AG20443 (cell line): ENCODE measurements at regions not wholly inside any gene's neighbourhood (a gene's known extent, or its start where the extent isn't known, plus 50 kb on each side); places are given as distances from the start of the nearest gene placed in this dataset.

Experiments used
- DNase-seq: peaks from one replicate; pipeline ENCODE4 v3.0.0; 2012; ENCODE audit warnings: low spot score, mixed read lengths

GRCh38 chr2:226680719-226681118 is 118.9 kb downstream of the IRS1 start:
- no peak for DNase-seq

GRCh38 chr2:226679389-226680065 is 120.1 kb downstream of the IRS1 start:
- DNase-seq = no peak

DNA sequence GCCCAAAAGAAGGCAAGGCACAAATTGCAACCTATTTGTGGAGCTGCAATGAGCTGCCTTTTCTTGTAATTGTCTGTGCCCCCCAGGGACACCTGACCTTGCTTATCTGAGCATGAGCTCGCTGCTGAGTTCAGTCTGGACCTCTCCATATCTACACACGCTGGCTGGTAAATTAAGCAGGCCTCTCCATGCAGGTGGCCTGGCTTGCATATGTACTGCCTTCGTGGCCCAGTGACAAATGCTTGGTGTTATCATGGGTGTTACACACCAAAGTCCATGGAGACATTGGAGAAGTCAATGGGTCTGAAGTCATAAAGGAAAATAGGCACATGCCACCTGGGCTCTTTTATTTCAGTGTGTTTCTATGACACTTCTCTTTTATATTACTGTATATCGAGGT is 121.2 kb downstream of the IRS1 start:
- no peak for DNase-seq

- no peak for DNase-seq
These were observed 122.5 kb downstream of the IRS1 start for GRCh38 chr2:226677080-226677479.

- no peak for DNase-seq
These were observed 123.0 kb downstream of the IRS1 start for GRCh38 chr2:226676618-226677017.

- no peak for DNase-seq
These were observed 125.5 kb downstream of the IRS1 start for GRCh38 chr2:226674123-226674522.

- peak; percentile 66 for DNase-seq
These were observed 126.3 kb downstream of the IRS1 start for GRCh38 chr2:226673314-226673723.

DNA sequence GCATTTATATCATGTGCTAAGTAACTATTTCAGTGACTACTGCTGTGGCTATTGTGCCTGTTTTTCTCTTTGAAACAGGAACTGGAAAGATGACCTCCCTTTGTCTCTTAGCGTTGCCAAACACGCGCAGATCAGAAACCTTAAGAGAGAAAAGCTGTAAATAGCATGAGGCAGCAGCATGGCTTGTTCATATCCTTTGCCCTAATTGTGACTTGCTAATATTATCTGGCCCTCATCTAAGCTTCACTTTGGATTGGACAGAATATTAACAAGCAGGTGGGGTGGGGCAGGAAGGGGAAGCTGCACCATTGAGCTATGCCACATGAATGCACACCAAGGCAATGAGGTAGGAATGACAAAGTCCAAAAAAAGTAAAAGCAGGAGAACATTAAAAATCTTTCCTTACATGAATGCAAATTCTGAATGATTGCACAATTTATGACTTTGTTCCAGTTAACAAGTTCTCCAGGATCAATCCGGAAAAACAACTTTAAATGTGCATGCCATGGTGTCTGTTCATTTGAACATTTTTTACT is 128.4 kb downstream of the IRS1 start:
- no peak for DNase-seq

DNA sequence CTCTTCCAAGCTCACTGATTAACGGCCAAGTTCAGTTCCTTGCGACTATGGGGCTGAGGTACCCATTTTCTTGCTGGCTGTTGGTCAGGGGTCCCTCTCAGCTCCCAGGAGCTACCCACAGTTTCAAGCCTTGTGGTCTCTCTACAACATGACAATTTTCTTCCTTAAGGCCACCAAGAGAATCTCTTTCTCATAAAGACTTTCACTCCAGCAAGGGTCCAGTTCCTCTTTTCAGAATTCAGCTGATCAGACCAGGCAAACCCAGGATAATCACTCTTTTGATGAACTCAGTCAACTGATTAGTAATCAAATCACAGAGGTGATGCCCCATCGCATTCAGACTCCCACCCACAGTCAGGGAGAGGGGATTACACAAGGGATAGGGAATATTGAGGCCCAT is 129.7 kb downstream of the IRS1 start:
- DNase-seq = no peak

- no peak for DNase-seq
These were observed 130.4 kb downstream of the IRS1 start for GRCh38 chr2:226669249-226669648.

GRCh38 chr2:226667736-226668135 is 131.9 kb downstream of the IRS1 start:
- no peak for DNase-seq

DNA sequence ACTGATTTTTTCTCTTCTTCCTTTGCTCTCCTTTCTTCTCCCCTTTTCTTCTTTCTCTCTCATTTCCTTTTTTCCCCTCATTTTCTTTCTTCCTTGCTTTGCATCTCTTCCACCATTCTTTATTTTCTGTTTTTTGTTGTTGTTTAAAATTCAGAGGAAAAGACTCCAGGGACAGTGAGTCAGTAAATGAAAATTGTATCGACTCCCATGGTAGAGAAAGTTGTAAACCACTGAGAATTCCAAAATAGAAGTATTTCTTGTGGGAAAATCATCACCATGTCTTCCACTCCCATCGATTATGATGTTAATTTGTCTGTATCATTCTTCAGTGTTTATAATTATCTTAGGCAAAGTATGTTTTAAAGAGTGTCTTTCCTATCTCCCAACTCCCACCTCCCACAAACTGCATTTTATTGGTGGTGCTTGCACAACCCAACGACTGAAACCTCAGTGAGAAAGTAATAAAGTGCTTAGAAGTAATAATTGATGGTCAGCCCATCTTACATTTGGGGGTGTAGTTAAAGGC is 134.3 kb downstream of the IRS1 start:
- DNase-seq = peak; percentile 25

DNA sequence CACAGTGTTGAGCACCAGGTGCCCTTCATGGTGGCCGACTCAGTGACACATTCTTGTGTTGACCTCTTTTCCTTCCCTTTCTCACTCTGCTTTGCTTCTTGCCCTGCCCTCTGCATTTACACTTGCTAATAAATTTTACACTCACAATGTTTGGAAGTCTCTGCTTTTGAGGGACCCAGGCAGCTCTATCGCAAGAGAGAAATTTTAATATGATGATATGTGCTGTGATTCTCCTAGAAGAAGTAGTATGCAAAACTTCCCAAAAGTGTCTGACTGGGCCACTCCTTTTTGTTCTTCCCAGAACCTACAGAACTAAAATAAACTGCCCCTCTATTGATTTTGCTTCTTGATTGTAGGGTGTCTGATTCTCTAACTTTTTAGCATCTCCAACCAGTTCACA is 135.0 kb downstream of the IRS1 start:
- DNase-seq = no peak

- DNase-seq = no peak
These were observed 135.5 kb downstream of the IRS1 start for GRCh38 chr2:226664140-226664539.

DNA sequence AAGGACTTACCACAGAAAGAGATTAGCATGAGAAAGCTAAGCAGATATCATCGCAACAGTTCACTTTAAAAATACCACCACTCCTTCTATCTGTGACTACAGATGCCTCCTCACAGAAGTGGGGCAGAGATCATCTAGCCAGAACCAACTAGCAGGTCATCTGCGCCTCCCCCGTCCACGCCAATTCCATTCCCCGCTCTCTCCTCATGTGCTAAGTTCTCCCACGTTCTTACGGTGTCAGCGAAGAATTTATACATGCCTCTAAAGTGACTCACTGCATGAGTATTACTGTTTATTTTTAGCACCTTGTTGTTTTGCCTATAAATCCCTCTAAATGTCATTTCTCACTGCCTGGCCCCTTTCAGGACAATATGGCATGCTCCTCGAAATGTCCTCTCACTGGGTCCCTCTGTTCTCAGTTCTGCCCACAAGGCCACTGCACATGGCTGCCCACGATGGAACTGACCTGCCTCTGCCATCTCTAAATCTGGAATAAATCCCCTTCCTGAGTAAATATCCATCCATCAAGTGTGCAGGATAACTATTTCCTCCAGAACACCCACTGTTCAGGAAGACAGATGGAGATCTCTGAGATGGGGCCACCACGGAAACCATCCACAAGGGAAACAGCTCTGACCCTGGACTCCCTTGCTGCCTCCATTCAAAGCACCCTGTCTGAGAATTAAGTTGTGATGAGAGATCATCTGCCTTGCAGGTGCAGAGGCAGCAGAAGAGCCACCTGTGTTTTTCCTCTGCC is 137.7 kb downstream of the IRS1 start:
- peak; percentile 69 for DNase-seq

- peak; percentile 85 for DNase-seq
These were observed 139.1 kb downstream of the IRS1 start for GRCh38 chr2:226660526-226660925.

DNA sequence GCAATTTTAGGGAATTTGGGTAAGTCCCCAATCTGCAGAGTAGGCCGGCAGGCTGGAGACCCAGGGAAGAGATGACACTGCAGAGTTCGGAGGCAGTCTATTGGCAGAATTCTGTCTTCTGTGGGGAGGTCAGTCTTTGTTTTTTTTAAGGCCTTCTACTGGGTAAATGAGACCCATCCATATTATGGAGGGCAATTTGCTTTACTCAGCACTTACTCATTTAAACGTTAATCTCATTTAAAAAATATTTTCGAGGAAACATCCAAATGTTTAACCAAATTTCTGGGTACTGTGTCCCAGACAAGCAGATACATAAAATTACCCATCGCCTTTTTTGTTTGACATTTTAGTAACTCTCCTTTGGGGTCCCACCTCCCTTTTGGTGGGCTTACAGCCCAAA is 139.5 kb downstream of the IRS1 start:
- DNase-seq = no peak

DNA sequence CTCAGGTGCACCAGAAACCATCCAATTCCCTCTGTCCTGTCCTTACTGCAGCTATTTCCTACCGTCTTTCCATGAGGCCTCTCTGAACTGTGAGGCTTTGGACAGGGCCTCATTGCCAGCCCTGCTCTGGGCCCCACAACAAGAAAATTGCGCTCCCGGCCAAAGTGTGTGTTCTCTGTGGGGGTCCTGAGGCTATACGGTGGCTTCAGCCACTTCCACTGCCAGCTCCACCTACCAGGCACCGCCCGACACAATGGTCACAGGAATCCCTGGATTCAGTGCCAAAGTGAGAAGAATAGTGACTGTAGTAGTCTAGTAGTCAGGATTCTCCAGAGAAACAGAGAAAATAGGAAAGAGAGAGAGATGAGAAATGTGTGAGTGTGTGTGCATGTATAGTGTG is 140.2 kb downstream of the IRS1 start:
- no peak for DNase-seq

DNA sequence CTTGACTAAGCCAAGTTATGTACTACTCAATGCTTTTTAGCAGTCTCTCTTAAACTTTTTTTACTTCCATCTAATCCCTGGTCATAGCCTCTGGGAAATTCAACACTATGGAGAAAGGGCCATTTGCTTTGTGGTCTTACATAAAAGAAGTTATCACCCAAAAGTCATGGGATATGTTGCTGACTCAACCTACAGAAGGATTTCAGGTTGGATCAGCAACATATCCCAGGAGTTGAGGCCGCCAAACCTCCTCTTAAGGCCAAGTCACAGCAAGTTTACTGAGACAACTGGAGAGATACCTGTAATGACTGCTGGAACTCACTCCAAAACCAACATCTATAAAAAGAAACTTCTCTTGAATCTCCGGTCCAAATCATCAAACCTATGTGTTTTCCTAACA is 141.1 kb downstream of the IRS1 start:
- DNase-seq = no peak

DNA sequence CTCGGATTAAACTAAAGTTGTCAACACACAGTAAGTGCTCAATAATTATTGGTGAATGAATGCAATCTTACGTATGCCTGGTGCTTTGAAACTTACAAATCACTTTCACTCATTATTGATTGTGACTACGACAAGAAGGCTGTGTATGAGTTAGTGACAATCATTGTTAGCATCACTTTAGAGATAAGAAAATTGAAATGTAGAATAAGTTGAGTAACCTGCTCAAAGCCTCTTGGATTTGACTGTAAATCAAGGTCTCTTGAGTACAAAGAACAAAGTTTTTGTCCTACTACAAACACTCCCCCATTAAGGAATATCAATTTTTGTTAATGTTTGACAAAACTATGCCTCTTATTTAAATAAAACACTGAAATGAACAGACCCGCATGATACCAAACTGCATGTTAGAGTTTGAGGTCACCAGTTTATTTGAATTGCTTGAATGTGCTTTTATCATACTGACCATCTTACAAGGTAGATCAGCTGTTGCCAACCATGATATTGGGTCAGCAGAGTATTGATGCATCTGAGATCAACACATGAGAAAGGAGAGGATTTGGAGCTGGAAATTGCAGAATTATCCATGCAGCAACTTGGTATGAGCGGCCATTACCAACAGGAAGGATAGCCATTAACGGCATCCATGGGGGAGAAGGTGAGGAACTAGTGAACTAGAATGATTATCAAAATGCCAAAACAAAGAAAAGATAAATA is 142.1 kb downstream of the IRS1 start:
- DNase-seq = no peak

- DNase-seq = no peak
These were observed 143.3 kb downstream of the IRS1 start for GRCh38 chr2:226656367-226656766.

GRCh38 chr2:226655871-226656270 is 143.7 kb downstream of the IRS1 start:
- DNase-seq = peak; percentile 29
